ENCODE measurements at regions not wholly inside any gene's neighbourhood (a gene's known extent, or its start where the extent isn't known, plus 50 kb on each side); places are given as distances from the start of the nearest gene placed in this dataset.

GRCh38 chr18:10157706-10158105, 243.9 kb downstream of the VAPA start:
- no peak for TF ChIP-seq TAF1 (IDR thresholded peaks at IDR 0.05; ENCODE audit: low read depth)
- no peak for TF ChIP-seq CTCF (IDR thresholded peaks at IDR 0.05; ENCODE audit: poor library complexity, severe bottlenecking)
- TF ChIP-seq POLR2AphosphoS5 (IDR thresholded peaks at IDR 0.05) = no peak
- TF ChIP-seq EZH2 (IDR thresholded peaks at IDR 0.05; ENCODE audit: borderline replicate concordance, insufficient read depth, low read length, poor library complexity, severe bottlenecking) = no peak
- no peak for TF ChIP-seq MXI1 (conservative IDR thresholded peaks at IDR 0.05; ENCODE audit: poor library complexity, severe bottlenecking)
- no peak for TF ChIP-seq RAD21 (conservative IDR thresholded peaks at IDR 0.05)
- no peak for TF ChIP-seq REST (IDR thresholded peaks at IDR 0.05; ENCODE audit: borderline replicate concordance)
- no peak for TF ChIP-seq SMC3 (conservative IDR thresholded peaks at IDR 0.05; ENCODE audit: poor library complexity)
- no peak for TF ChIP-seq EP300 (conservative IDR thresholded peaks at IDR 0.05; ENCODE audit: poor library complexity, severe bottlenecking)
